ENCODE measurements at regions not wholly inside any gene's neighbourhood (a gene's known extent, or its start where the extent isn't known, plus 50 kb on each side); places are given as distances from the start of the nearest gene placed in this dataset.

DNA sequence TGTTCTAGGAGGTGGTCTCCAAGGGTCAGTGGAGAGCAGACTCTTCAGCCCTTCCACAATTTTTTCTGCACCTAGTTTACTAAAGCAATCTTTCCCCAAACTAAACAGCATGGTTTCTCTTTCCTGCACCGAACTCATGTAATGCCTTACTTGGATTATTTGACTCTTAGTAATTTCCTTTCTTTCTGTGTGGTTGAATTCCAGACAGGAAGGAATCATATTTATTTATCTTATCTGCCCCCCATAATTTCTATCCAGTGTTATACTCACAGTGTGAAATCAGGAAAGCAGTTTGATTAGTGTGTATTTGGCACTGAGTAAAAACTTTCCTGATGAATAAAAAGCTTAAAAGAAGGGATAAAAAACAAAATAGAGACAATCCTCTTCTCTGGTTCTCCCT lies 140.3 kb upstream of the STMND1 start (continued):
- TF ChIP-seq, protein P1, sequence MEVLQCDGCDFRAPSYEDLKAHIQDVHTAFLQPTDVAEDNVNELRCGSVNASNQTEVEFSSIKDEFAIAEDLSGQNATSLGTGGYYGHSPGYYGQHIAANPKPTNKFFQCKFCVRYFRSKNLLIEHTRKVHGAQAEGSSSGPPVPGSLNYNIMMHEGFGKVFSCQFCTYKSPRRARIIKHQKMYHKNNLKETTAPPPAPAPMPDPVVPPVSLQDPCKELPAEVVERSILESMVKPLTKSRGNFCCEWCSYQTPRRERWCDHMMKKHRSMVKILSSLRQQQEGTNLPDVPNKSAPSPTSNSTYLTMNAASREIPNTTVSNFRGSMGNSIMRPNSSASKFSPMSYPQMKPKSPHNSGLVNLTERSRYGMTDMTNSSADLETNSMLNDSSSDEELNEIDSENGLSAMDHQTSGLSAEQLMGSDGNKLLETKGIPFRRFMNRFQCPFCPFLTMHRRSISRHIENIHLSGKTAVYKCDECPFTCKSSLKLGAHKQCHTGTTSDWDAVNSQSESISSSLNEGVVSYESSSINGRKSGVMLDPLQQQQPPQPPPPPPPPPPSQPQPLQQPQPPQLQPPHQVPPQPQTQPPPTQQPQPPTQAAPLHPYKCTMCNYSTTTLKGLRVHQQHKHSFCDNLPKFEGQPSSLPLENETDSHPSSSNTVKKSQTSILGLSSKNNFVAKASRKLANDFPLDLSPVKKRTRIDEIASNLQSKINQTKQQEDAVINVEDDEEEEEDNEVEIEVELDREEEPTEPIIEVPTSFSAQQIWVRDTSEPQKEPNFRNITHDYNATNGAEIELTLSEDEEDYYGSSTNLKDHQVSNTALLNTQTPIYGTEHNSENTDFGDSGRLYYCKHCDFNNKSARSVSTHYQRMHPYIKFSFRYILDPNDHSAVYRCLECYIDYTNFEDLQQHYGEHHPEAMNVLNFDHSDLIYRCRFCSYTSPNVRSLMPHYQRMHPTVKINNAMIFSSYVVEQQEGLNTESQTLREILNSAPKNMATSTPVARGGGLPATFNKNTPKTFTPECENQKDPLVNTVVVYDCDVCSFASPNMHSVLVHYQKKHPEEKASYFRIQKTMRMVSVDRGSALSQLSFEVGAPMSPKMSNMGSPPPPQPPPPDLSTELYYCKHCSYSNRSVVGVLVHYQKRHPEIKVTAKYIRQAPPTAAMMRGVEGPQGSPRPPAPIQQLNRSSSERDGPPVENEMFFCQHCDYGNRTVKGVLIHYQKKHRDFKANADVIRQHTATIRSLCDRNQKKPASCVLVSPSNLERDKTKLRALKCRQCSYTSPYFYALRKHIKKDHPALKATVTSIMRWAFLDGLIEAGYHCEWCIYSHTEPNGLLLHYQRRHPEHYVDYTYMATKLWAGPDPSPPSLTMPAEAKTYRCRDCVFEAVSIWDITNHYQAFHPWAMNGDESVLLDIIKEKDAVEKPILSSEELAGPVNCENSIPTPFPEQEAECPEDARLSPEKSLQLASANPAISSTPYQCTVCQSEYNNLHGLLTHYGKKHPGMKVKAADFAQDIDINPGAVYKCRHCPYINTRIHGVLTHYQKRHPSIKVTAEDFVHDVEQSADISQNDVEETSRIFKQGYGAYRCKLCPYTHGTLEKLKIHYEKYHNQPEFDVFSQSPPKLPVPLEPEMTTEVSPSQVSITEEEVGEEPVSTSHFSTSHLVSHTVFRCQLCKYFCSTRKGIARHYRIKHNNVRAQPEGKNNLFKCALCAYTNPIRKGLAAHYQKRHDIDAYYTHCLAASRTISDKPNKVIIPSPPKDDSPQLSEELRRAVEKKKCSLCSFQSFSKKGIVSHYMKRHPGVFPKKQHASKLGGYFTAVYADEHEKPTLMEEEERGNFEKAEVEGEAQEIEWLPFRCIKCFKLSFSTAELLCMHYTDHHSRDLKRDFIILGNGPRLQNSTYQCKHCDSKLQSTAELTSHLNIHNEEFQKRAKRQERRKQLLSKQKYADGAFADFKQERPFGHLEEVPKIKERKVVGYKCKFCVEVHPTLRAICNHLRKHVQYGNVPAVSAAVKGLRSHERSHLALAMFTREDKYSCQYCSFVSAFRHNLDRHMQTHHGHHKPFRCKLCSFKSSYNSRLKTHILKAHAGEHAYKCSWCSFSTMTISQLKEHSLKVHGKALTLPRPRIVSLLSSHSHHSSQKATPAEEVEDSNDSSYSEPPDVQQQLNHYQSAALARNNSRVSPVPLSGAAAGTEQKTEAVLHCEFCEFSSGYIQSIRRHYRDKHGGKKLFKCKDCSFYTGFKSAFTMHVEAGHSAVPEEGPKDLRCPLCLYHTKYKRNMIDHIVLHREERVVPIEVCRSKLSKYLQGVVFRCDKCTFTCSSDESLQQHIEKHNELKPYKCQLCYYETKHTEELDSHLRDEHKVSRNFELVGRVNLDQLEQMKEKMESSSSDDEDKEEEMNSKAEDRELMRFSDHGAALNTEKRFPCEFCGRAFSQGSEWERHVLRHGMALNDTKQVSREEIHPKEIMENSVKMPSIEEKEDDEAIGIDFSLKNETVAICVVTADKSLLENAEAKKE (CRISPR knock-in tag; IDR thresholded peaks at IDR 0.05), result no peak
- TF ChIP-seq, protein P2, sequence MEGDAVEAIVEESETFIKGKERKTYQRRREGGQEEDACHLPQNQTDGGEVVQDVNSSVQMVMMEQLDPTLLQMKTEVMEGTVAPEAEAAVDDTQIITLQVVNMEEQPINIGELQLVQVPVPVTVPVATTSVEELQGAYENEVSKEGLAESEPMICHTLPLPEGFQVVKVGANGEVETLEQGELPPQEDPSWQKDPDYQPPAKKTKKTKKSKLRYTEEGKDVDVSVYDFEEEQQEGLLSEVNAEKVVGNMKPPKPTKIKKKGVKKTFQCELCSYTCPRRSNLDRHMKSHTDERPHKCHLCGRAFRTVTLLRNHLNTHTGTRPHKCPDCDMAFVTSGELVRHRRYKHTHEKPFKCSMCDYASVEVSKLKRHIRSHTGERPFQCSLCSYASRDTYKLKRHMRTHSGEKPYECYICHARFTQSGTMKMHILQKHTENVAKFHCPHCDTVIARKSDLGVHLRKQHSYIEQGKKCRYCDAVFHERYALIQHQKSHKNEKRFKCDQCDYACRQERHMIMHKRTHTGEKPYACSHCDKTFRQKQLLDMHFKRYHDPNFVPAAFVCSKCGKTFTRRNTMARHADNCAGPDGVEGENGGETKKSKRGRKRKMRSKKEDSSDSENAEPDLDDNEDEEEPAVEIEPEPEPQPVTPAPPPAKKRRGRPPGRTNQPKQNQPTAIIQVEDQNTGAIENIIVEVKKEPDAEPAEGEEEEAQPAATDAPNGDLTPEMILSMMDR (conservative IDR thresholded peaks at IDR 0.05; ENCODE audit: low read depth in 2 of 2), result no peak
- no peak for TF ChIP-seq ZNF331 (CRISPR knock-in tag; IDR thresholded peaks at IDR 0.05; ENCODE audit: low read depth)
- TF ChIP-seq ZNF114 (CRISPR knock-in tag; IDR thresholded peaks at IDR 0.05), result no peak
- no peak for TF ChIP-seq EZH2phosphoT487 (IDR thresholded peaks at IDR 0.05; ENCODE audit: unreplicated experiment)
- no peak for TF ChIP-seq EZH2 (IDR thresholded peaks at IDR 0.05; ENCODE audit: low read depth, unreplicated experiment)
- TF ChIP-seq, protein P3, sequence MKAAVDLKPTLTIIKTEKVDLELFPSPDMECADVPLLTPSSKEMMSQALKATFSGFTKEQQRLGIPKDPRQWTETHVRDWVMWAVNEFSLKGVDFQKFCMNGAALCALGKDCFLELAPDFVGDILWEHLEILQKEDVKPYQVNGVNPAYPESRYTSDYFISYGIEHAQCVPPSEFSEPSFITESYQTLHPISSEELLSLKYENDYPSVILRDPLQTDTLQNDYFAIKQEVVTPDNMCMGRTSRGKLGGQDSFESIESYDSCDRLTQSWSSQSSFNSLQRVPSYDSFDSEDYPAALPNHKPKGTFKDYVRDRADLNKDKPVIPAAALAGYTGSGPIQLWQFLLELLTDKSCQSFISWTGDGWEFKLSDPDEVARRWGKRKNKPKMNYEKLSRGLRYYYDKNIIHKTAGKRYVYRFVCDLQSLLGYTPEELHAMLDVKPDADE (IDR thresholded peaks at IDR 0.05), result no peak

Measured in GM23338 (cell line).